Activated naive CD4-positive, alpha-beta T cell treated with anti-CD3 and anti-CD28 coated beads, Interleukin-2, amount 10 ng/mL, durations not matched to agents 7 days and 5 days (primary cell): ENCODE measurements at regions not wholly inside any gene's neighbourhood (a gene's known extent, or its start where the extent isn't known, plus 50 kb on each side); places are given as distances from the start of the nearest gene placed in this dataset.
"Not testable (repeated sequence)": the region's sequence is repeated elsewhere in the genome, so short reads cannot be mapped to it uniquely, and the experiment has no call there.

Source experiments
- CTCF ChIA-PET: fragments of 350-600 bp; sonication (Branson Sonifier 250); formaldehyde crosslinking; loops from one replicate; lab custom pipeline; 2021; ENCODE audit warnings: antibody characterized with exemption; lab: Charles Lee
- DNase-seq: peaks from one replicate; pipeline ENCODE4 v3.0.0-alpha.2; 2020
- H3K27ac Mint-ChIP-seq: one replicate; pipeline ENCODE4 v1.8.0; 2021; ENCODE audit warnings: mild to moderate bottlenecking, moderate library complexity, mixed read lengths
- H3K27me3 Mint-ChIP-seq: one replicate; pipeline ENCODE4 v1.8.0; 2021; ENCODE audit warnings: mild to moderate bottlenecking, mixed read lengths
- H3K36me3 Mint-ChIP-seq: one replicate; pipeline ENCODE4 v1.8.0; 2021; ENCODE audit warnings: mixed read lengths
- H3K4me1 Mint-ChIP-seq: one replicate; pipeline ENCODE4 v1.8.0; 2021; ENCODE audit warnings: mixed read lengths
- H3K4me3 Mint-ChIP-seq: one replicate; pipeline ENCODE4 v1.8.0; 2021; ENCODE audit warnings: mild to moderate bottlenecking, moderate library complexity, mixed read lengths
- H3K9me3 Mint-ChIP-seq: one replicate; pipeline ENCODE4 v1.8.0; 2021; ENCODE audit warnings: mixed read lengths

DNA sequence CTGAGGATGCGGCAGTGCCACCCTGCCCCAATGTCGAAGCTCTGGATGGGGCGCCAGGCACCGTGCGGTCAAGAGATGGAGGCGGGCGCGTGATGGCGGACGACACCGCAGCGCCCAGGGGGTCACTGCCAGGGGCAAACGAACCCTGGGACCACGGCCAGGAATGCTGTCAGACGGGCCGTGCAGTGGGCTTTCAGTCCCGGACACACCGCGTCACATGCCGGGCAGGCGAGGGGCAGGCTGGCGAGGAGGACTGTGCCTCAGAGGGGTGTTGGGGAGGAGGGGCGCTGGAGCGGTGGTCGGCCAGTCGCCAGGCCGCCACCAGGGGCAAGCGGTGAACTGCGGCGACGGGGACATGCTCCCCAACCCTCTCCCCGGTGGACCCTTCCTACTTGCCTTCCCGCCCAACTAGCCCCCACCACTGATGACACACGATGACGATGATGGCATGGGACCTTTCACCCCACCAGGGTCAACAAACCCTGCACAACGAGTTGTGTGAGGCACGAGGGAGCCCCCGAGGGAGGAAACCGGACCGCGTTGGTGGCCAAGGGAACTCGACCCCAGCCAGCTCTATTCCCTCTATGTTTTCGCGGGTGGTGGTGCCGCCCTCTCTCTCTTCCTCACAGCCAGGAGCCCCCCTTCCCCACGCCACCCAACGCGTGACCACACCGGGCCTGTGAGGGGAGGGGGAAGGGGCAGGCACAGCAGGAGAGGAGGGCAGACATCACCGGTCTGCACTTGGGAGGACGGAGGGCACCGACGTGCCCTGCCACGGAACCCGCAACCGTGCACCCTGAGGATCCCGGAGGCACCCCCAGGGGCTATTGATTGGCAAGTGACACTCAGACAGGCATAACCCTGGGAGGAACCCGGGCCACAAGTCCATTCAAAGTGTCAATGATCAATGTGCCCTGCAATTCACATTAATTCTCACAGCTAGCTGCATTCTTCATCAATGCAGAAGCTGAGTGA is 1960.9 kb upstream of the DEFB115 start:
- Mint-ChIP-seq H3K27ac (no peak overlapping the region), H3K9me3 (peaks cover 37% of the 10 kb centered on the region), H3K4me1 (no peaks in the 10 kb centered on the region), H3K4me3 (no peak overlapping the region), H3K36me3 (peaks cover 10% of the 10 kb centered on the region), H3K27me3 (no peaks in the 10 kb centered on the region)
- CTCF ChIA-PET, result no interaction called here
- no peak for DNase-seq

DNA sequence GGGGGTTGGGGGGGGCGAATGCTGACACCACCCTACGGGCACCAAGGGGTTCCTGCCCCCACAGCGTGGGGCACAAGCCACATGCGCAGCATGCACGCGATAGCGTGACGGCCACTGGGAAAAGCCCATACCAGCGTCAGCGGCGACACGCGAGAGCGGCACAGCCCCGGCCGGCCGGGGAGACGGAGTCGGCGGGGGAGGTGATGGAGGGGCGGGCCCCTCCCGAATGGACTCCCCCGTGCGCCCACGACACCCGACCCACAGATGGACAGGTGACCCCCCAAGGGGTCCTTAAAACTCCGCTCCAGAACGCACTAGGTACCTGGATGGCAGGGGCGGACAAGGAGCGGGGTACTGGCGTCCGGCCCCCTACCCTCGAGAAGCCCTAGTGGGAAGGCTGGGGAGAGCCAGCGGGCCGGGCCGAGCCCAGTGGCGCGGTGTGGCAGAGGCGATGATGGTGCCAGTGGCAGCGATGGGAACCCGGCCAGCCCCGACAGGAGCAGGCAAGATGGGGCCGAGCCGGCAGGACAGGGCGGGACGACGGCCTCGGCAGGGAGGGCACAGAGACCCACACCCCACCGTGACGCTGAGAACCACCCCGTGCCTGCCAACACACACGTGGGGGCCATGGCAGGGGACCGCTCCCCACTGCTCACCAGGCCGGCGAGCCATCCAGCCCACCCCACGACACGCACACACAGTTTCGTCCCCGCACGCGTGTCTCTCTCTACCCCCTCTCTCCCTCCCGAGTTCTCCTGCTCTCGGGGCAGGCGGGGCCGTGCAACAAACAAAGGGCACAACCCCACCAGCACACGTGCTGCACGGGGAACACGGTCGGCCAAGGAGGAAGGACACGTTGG is 1959.8 kb upstream of the DEFB115 start:
- DNase-seq, result no peak
- Mint-ChIP-seq H3K4me3 (no peak overlapping the region), H3K36me3 (peaks cover 10% of the 10 kb centered on the region), H3K27ac (no peak overlapping the region), H3K9me3 (peaks cover 41% of the 10 kb centered on the region), H3K27me3 (no peaks in the 10 kb centered on the region), H3K4me1 (no peaks in the 10 kb centered on the region)
- CTCF ChIA-PET, result no interaction called here

DNA sequence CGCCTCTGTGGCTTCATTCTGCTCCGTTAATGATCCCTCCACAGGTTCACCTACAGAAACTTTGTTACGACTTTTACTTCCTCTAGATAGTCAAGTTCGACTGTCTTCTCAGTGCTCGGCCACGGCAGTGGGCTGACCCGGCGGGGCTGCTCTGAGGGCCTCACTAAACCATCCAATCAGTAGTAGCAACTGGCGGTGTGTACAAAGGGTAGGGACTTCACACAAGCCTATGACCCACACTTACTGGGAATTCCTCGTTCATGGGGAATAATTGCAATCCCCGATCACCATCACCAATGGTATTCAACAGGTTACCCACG is 1959.2 kb upstream of the DEFB115 start:
- H3K9me3 Mint-ChIP-seq, result peaks cover 47% of the 10 kb centered on the region
- no peaks in the 10 kb centered on the region for H3K27me3 Mint-ChIP-seq
- no peak overlapping the region for H3K4me3 Mint-ChIP-seq
- no peaks in the 10 kb centered on the region for H3K4me1 Mint-ChIP-seq
- H3K27ac Mint-ChIP-seq, result no peak overlapping the region
- peaks cover 10% of the 10 kb centered on the region for H3K36me3 Mint-ChIP-seq
- no peak for DNase-seq
- CTCF ChIA-PET, result no interaction called here

DNA sequence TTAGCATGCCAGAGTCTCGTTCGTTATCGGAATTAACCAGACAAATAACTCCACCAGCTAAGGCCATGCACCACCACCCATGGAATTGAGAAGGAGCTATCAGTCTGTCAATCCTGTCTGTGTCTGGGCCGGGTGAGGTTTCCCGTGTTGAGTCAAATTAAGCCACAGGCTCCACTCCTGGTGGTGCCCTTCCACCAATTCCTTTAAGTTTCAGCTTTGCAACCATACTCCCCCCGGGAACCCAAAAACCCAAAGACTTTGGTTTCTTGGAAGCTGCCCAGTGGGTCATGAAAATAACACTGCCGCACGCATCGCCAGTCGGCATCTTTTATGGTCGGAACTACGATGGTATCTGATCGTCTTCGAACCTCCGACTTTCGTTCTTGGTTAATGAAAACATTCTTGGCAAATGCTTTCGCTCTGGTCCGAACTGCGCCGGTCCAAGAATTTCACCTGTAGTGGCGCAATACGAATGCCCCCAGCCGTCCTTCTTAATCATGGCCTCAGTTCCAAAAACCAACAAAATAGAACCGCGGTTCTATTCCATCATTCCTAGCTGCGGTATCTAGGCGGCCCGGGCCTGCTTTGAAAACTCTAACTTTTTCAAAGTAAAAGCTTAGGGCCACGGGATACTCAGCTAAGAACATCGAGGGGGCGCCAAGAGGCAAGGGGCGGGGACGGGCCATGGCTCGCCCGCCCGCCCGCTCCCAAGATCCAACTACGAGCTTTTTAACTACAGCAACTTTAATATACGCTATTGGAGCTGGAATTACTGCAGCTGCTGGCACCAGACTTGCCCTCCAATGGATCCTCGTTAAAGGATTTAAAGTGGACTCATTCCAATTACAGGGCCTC is 1958.5 kb upstream of the DEFB115 start:
- Mint-ChIP-seq H3K4me1 (no peaks in the 10 kb centered on the region), H3K27me3 (no peaks in the 10 kb centered on the region), H3K4me3 (no peak overlapping the region), H3K36me3 (peaks cover 10% of the 10 kb centered on the region), H3K9me3 (peaks cover 53% of the 10 kb centered on the region), H3K27ac (no peak overlapping the region)
- CTCF ChIA-PET, result no interaction called here
- DNase-seq, result no peak

DNA sequence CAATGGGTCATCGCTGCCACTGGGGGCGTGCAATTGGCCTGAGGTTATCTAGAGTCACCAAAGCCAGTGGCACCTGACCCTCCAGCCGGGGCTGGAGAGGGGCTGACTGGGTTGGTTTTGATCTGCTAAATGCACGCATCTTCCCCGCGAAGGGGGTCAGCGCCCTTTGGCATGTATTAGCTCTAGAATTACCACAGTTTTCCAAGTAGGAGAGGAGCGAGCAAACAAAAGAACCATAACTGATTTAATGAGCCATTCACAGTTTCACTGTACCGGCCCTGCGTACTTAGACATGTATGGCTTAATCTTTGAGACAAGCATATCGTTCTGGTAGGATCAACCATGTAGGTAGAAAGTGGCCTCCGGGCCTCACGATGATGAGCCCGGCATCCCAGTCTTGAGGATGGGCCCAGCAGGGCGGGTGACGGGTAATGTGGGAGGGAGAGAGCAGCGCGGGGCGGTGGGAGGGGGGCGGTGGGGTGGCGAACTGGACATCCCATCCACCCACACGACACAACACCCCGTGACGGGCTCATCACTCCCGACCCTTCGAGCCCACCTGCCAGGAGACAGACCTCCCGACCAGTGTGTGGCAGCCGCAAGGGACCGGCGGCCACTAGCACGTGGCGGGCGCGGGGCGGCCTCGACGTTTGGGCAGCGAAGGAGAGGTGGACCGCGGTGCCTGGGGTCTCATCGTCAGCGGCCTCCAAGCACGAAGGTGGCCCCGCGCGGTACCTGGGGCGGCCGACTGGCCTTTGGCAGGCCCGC is 1957.5 kb upstream of the DEFB115 start:
- Mint-ChIP-seq H3K9me3 (peaks cover 61% of the 10 kb centered on the region), H3K36me3 (peaks cover 10% of the 10 kb centered on the region), H3K4me1 (peaks cover 5% of the 10 kb centered on the region), H3K27me3 (no peaks in the 10 kb centered on the region), H3K27ac (no peak overlapping the region), H3K4me3 (no peak overlapping the region)
- no peak for DNase-seq
- CTCF ChIA-PET, result no interaction called here

DNA sequence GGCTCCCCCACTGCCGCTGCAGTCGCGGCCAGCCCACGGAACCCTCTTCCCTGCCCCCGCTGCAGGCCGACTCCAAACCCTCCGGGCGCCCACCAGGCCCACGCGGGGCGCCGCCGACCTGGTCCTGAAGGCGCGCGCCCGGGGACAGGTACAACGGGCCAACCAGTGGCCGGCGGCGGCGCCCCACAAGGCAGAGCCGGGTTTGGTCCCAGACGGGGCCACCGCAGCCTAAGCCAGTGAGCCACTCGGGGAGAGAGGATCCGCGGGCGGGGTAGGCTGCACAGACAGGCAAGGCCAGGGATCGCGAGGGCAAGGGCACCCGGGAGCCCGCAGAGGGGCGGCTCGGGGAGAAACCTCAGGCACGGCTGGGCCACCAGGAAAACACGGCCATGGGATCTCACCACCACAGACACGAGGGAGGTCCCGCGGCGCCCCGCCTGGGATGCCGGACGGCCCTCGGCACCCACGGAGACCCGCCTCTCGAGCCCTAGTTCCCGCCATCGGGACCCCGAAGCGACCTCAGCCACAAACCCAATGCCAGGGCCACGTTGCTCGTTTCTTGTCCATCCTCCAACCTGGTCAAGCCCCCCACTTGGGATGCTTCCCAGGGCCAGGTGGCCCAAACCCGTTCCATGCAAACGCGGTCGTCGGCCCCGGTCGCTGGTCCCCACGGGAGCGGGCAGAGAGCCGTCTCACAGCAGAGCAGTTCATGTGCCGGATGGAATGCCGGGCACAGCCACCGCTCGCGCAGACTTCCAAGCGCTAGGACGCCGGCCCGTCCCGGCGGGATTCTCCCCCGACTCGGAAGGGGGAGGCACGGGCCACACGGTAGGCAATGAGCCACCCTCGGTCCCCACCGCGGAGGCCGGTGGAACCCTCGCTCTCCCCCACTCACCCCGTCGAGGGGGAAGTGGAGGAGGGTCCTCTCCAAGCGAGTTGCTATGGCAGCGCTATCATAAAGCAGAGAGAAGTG is 1956.6 kb upstream of the DEFB115 start:
- CTCF ChIA-PET, result no interaction called here
- no peak overlapping the region for H3K4me3 Mint-ChIP-seq
- no peak for DNase-seq
- H3K9me3 Mint-ChIP-seq, result peaks cover 63% of the 10 kb centered on the region
- no peak overlapping the region for H3K27ac Mint-ChIP-seq
- H3K27me3 Mint-ChIP-seq, result no peaks in the 10 kb centered on the region
- peaks cover 10% of the 10 kb centered on the region for H3K36me3 Mint-ChIP-seq
- H3K4me1 Mint-ChIP-seq, result peaks cover 13% of the 10 kb centered on the region

DNA sequence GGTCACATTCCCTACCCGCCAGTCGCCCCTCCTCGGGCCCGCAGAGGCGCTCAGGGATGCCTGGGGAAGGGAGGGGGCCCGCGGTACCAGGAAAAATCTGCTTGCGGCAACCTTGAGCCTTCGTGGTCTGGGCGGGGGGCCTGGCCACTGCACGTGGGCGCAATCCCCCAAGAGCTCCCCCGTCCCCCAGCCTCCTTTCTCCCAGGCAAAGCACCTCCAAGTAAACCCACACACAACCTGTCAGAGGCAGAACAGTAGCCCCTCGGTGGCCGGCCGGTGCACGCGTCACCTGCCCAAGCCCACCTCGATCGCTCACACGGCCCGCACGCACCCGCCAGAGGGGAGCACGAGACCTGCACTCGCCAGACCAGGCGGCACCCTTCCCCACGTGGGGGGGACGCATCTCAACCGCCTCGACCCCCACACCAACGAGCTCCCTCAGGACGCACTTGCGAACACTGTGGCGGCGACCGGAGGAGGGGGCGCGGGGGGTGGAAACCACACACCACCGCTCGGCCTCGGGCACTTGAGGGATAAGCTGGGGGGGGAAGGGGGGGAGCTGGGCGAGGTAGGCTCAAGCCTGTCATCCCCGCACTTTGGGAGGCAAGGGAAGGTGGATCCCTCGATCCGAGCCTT is 1955.7 kb upstream of the DEFB115 start:
- H3K27ac Mint-ChIP-seq, result no peak overlapping the region
- H3K4me1 Mint-ChIP-seq, result peaks cover 19% of the 10 kb centered on the region

DNA sequence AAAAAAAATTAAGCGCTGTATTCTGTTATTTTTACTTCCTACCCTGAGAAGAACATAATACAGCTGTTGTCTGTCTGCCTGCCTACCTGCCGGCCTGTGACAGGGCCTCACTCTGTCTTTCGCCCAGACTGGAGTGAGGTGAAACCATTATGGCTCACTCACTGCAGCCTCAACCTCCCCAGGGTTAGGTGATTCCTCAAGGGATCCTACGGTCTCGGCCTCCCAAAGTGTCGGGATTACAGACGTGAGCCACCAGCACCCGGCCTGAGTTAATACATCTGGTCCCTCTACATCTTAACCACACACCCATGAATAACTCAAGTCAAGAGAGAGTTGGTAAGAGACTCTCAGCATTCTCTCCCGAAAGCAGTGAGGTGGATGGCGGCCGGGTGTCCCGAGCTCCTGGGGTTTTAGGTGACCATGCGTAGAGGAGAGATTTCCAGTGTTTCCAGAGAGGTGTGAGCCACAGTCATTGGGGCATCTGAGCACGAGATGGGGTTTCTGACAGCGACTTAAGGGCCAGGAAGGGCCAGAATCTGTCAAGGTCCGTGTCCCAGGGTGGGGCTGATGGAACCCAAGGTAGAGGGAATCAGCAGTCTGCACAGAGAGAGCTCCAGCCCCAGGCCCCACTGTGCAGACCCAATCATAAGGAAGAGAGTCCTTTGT is 1954.4 kb upstream of the DEFB115 start:
- Mint-ChIP-seq H3K27ac (no peak overlapping the region), H3K4me3 (no peak overlapping the region), H3K4me1 (peaks cover 26% of the 10 kb centered on the region), H3K36me3 (peaks cover 6% of the 10 kb centered on the region), H3K9me3 (peaks cover 62% of the 10 kb centered on the region), H3K27me3 (no peaks in the 10 kb centered on the region)
- CTCF ChIA-PET, result no interaction called here
- no peak for DNase-seq

More for the DNA sequence above, 1955.7 kb upstream of the DEFB115 start:
- DNase-seq, result no peak
- peaks cover 63% of the 10 kb centered on the region for H3K9me3 Mint-ChIP-seq
- H3K36me3 Mint-ChIP-seq, result peaks cover 8% of the 10 kb centered on the region
- CTCF ChIA-PET, result no interaction called here
- H3K4me3 Mint-ChIP-seq, result no peak overlapping the region
- H3K27me3 Mint-ChIP-seq, result no peaks in the 10 kb centered on the region

DNA sequence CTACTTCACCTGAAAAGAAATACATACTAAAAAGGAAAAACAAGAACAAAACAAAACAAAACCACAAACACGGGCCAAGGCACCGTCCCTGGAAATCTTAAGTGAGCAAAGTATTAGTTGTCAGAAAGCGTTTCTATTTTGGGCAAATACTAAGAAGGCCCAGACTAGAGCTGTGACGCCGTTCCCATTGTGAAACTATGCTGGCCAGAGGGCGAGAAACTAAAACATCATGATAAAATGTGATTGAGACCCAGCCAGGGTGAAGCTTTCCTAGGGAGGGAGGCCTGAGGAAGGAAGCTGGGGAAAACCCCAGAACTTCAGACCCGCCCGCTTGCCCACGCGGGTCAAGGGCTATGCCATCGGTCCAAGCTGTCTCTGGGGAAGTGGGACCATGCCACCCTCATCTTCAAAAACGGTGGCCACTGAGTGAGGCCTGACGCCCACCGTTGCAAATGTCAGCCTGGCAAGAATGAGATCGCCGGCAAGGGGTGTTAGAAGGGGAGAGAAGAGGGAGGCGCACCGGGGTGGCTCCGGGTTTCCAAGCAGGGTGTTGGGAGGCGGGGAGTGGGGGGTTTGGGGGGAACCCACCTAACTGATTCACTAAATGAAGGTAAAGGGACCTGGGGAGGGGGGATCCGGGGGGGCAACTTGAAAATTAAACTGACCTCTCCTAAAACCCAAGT is 1950.9 kb upstream of the DEFB115 start:
- DNase-seq, result no peak
- Mint-ChIP-seq H3K27me3 (no peaks in the 10 kb centered on the region), H3K4me3 (peak overlapping the region; percentile 44), H3K36me3 (no peaks in the 10 kb centered on the region), H3K27ac (peak overlapping the region; percentile 66), H3K4me1 (peaks cover 28% of the 10 kb centered on the region), H3K9me3 (peaks cover 63% of the 10 kb centered on the region)
- CTCF ChIA-PET, result no interaction called here

DNA sequence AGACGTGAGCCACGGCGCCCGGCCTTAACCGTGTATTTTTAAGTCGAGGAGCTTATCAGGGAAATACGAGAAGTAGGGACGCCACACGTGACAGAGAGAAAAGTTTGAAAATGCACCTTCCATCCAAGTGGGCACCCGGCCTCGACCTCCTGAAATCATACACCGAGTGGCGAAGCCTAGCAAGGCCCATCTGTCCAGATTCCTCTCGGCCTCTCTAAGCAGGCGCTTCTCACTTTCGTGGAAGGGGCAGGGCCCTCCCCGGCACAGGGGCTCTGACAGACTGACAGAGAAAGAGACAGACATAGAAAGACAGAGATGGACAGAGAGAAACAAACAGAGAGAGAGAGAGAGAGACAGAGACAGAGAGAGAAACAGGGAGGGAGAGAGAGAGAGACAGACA is 1950.0 kb upstream of the DEFB115 start:
- H3K4me3 Mint-ChIP-seq, H3K36me3 Mint-ChIP-seq, H3K27me3 Mint-ChIP-seq, CTCF ChIA-PET, DNase-seq, H3K27ac Mint-ChIP-seq: not testable (repeated sequence)
- Mint-ChIP-seq H3K9me3 (peaks cover 64% of the 10 kb centered on the region), H3K4me1 (peaks cover 28% of the 10 kb centered on the region)

DNA sequence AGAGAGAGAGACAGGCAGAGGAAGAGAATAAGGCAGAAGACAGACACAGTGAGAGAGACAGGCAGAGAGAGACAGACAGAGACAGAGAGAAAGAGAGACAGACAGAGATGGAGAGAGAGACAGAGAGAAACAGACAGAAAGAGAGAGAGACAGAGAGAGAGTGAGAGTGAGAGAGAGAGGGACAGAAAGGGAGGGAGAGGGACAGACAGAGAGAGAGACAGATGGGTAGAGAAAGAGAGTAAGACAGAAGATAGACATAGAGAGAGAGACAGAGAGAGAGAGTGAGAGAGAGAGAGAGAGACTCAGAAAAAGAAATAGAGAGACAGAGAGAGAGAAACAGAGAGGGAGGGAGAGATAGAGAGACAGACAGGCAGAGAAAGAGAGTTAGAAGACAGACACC is 1948.5 kb upstream of the DEFB115 start:
- CTCF ChIA-PET, H3K27me3 Mint-ChIP-seq, DNase-seq, H3K4me3 Mint-ChIP-seq, H3K36me3 Mint-ChIP-seq, H3K27ac Mint-ChIP-seq: not testable (repeated sequence)
- H3K4me1 Mint-ChIP-seq, result peaks cover 28% of the 10 kb centered on the region
- H3K9me3 Mint-ChIP-seq, result peaks cover 61% of the 10 kb centered on the region
